ENCODE measurements at regions not wholly inside any gene's neighbourhood (a gene's known extent, or its start where the extent isn't known, plus 50 kb on each side); places are given as distances from the start of the nearest gene placed in this dataset.
"Not testable (repeated sequence)": the region's sequence is repeated elsewhere in the genome, so short reads cannot be mapped to it uniquely, and the experiment has no call there.

- Histone ChIP-seq H3K36me3 (no peaks in the 10 kb centered on the region), H3K27ac (no peak overlapping the region), H3K4me1 (no peaks in the 10 kb centered on the region), H3K9me3 (no peaks in the 10 kb centered on the region), H3K4me3 (no peak overlapping the region), H3K27me3 (no peaks in the 10 kb centered on the region)
- no peak for DNase-seq (ENCODE audit: low spot score in 2 of 2)
- intact Hi-C loops (cut with DNase I) = no loop called here
- no peak for TF ChIP-seq CTCF (IDR thresholded peaks at IDR 0.05)
These were observed 784.9 kb downstream of the TENT5A start for GRCh38 chr6:80967609-80968008.

GRCh38 chr6:80962382-80962781 lies 790.1 kb downstream of the TENT5A start:
- intact Hi-C loops (cut with DNase I) = no loop called here
- Histone ChIP-seq H3K9me3 (no peaks in the 10 kb centered on the region), H3K27ac (no peak overlapping the region), H3K27me3 (no peaks in the 10 kb centered on the region), H3K4me3 (no peak overlapping the region), H3K4me1 (peaks cover 0 to 4% of the 10 kb centered on the region in 2 donors), H3K36me3 (no peaks in the 10 kb centered on the region)
- no peak for TF ChIP-seq CTCF (IDR thresholded peaks at IDR 0.05)
- no peak for DNase-seq (ENCODE audit: low spot score in 2 of 2)

- Histone ChIP-seq H3K27ac (no peak overlapping the region), H3K9me3 (no peaks in the 10 kb centered on the region), H3K27me3 (no peaks in the 10 kb centered on the region), H3K4me1 (peaks cover 0 to 4% of the 10 kb centered on the region in 2 donors), H3K36me3 (no peaks in the 10 kb centered on the region), H3K4me3 (no peak overlapping the region)
- no peak for TF ChIP-seq CTCF (IDR thresholded peaks at IDR 0.05)
- intact Hi-C loops (cut with DNase I) = no loop called here
- DNase-seq (ENCODE audit: low spot score in 2 of 2) = no peak
These were observed 791.3 kb downstream of the TENT5A start for GRCh38 chr6:80961166-80961565.

- no peak for TF ChIP-seq CTCF (IDR thresholded peaks at IDR 0.05)
- H3K27me3 ChIP-seq = no peaks in the 10 kb centered on the region
These were observed 793.4 kb downstream of the TENT5A start for GRCh38 chr6:80959034-80959433.

GRCh38 chr6:80956898-80957297 lies 795.6 kb downstream of the TENT5A start:
- TF ChIP-seq CTCF (IDR thresholded peaks at IDR 0.05) = no peak
- no peaks in the 10 kb centered on the region for H3K9me3 ChIP-seq
- peaks cover 0 to 4% of the 10 kb centered on the region in 2 donors for H3K4me1 ChIP-seq
- no peaks in the 10 kb centered on the region for H3K36me3 ChIP-seq
- no peak for DNase-seq (ENCODE audit: low spot score in 2 of 2)
- no peak overlapping the region for H3K27ac ChIP-seq
- no peak overlapping the region for H3K4me3 ChIP-seq
- no peaks in the 10 kb centered on the region for H3K27me3 ChIP-seq
- intact Hi-C loops (cut with DNase I) = no loop called here

More at GRCh38 chr6:80959034-80959433, 793.4 kb downstream of the TENT5A start:
- peaks cover 0 to 4% of the 10 kb centered on the region in 2 donors for H3K4me1 ChIP-seq
- no peak overlapping the region for H3K4me3 ChIP-seq
- no peak for DNase-seq (ENCODE audit: low spot score in 2 of 2)
- H3K36me3 ChIP-seq = no peaks in the 10 kb centered on the region
- no peak overlapping the region for H3K27ac ChIP-seq
- intact Hi-C loops (cut with DNase I) = no loop called here
- no peaks in the 10 kb centered on the region for H3K9me3 ChIP-seq

GRCh38 chr6:80952479-80952878 lies 800.0 kb downstream of the TENT5A start:
- H3K27ac ChIP-seq; H3K36me3 ChIP-seq; H3K4me3 ChIP-seq; DNase-seq (ENCODE audit: low spot score in 2 of 2); H3K9me3 ChIP-seq; H3K4me1 ChIP-seq; H3K27me3 ChIP-seq; intact Hi-C loops (cut with DNase I): not testable (repeated sequence)
